ACC112 (cell line): ENCODE measurements at regions not wholly inside any gene's neighbourhood (a gene's known extent, or its start where the extent isn't known, plus 50 kb on each side); places are given as distances from the start of the nearest gene placed in this dataset.

ENCODE experiments used
- H2AFZ ChIP-seq: fragments of 200-600 bp; sonication (generic); one replicate; pipeline ENCODE4 v1.6.0; 2017; ENCODE audit warnings: antibody characterized with exemption, low read length; ENCODE audit not compliant: unreplicated experiment
- H3K27ac ChIP-seq: fragments of 200-600 bp; sonication (generic); 2 replicates; pipeline ENCODE4 v1.5.1; 2014; ENCODE audit warnings: low read depth, mild to moderate bottlenecking, antibody characterized with exemption, low read length, moderate library complexity
- H3K27me3 ChIP-seq: fragments of 200-600 bp; sonication (generic); 2 replicates; pipeline ENCODE4 v1.6.1; 2014; ENCODE audit warnings: mild to moderate bottlenecking, antibody characterized with exemption, low read length, moderate library complexity, mixed read lengths; ENCODE audit not compliant: insufficient read depth
- H3K36me3 ChIP-seq: fragments of 200-600 bp; sonication (generic); 2 replicates; pipeline ENCODE4 v1.6.1; 2016; ENCODE audit warnings: mild to moderate bottlenecking, antibody characterized with exemption, low read length, moderate library complexity, mixed read lengths; ENCODE audit not compliant: insufficient read depth
- H3K4me1 ChIP-seq: fragments of 200-600 bp; sonication (generic); one replicate; pipeline ENCODE4 v1.6.1; 2016; ENCODE audit warnings: low read length, mixed read lengths; ENCODE audit not compliant: insufficient read depth, unreplicated experiment, control insufficient read depth
- H3K4me3 ChIP-seq: fragments of 200-600 bp; sonication (generic); 2 replicates; pipeline ENCODE4 v1.5.1; 2014; ENCODE audit warnings: mild to moderate bottlenecking, low read depth, low read length
- H3K79me2 ChIP-seq: fragments of 200-600 bp; sonication (generic); one replicate; pipeline ENCODE4 v1.6.0; 2016; ENCODE audit warnings: low read length; ENCODE audit not compliant: control insufficient read depth, unreplicated experiment, insufficient read depth

DNA sequence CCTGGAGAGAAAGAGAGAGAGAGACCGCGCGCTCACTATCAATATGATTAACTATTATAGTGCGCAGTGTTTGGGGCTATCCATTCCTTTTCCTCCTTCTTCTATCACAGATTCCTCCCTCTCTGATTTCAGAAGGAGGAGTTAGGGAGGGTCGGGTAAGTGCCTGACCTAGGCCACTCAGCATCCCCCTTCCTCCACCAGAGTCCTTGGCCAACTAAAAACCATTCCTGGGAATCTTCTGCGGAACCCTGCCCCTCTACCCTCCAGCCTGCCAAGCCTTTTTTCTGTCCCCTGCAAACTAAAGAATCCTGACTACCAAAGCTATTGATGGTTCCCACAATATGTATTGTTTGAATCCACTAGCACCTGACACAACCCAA, 256.2 kb upstream of the NFE2L3 start:
- Histone ChIP-seq H2AFZ (no peak overlapping the region), H3K27me3 (peaks cover 30% of the 10 kb centered on the region), H3K79me2 (no peaks in the 10 kb centered on the region), H3K36me3 (no peaks in the 10 kb centered on the region), H3K4me3 (no peak overlapping the region), H3K4me1 (no peaks in the 10 kb centered on the region), H3K27ac (no peak overlapping the region)

DNA sequence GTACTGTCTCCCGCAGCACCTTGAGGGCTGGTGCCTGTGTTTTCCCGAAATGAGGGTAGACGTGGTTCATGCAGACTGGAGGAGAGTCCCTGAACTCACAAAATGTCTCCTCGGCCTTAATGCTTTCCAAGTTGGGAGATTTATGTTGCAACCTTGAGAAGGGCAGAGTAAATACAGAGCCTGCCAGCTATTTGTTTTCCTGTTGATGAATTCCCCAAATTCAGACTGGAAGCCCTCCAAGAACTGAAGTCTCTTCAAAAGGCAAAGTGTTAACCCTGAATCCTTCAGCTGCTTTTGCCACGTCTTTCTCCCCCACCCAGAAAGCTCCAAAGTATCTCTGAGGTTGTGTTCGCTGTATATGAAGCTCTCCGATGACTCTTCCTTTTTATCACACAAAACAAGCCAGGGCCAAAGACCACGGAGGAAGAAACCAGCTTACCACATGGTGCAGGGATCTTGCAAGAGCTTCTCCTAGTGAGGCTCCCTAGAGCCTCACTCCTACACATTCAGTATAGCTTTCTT, 254.7 kb upstream of the NFE2L3 start:
- H2AFZ ChIP-seq, result no peak overlapping the region
- no peaks in the 10 kb centered on the region for H3K4me1 ChIP-seq
- H3K4me3 ChIP-seq, result no peak overlapping the region
- H3K36me3 ChIP-seq, result no peaks in the 10 kb centered on the region
- no peak overlapping the region for H3K27ac ChIP-seq
- H3K27me3 ChIP-seq, result peaks cover 33% of the 10 kb centered on the region
- no peaks in the 10 kb centered on the region for H3K79me2 ChIP-seq

DNA sequence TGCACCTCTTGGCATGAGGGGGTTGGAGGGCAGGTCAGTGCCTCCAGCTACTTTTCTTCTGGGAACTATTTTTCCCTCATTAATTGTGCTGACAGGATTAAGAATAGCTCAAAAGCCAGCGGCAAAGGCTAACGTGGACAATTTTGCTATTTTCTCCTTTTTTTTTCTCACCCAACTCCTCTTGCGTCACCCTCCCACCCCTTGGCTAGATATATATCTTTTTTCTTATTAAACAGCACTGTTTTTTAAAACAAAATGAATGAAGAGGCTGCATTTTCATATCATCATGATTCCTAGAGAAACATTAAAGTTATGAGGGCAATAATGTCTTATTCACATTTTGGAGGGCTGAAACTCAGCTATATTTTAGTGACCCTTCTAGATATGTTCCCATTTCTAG, 251.8 kb upstream of the NFE2L3 start:
- no peak overlapping the region for H2AFZ ChIP-seq
- peaks cover 39% of the 10 kb centered on the region for H3K27me3 ChIP-seq
- H3K79me2 ChIP-seq, result no peaks in the 10 kb centered on the region
- no peaks in the 10 kb centered on the region for H3K36me3 ChIP-seq
- H3K4me1 ChIP-seq, result no peaks in the 10 kb centered on the region
- H3K27ac ChIP-seq, result no peak overlapping the region
- no peak overlapping the region for H3K4me3 ChIP-seq

DNA sequence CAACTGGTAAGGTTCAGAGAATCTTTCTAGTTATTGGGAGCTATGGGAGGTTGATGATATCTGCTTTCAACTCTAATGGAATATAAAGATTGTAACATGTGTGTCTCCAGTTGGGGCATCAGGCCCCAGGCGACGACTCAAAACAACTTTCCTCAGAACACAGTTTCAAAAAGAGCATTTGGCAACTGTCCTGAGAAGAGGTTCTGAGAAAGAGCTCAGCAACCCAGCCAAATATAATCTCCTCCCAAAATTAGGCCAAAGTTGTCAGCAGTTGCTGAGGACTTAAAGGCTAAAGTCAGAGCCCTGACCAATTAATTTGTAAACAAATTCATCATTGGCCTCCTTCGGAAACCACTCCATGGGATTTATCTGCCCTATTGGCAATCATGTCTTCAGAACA, 251.1 kb upstream of the NFE2L3 start:
- H3K4me3 ChIP-seq, result no peak overlapping the region
- no peaks in the 10 kb centered on the region for H3K79me2 ChIP-seq
- no peak overlapping the region for H2AFZ ChIP-seq
- H3K27ac ChIP-seq, result no peak overlapping the region
- H3K4me1 ChIP-seq, result no peaks in the 10 kb centered on the region
- H3K27me3 ChIP-seq, result peaks cover 37% of the 10 kb centered on the region
- no peaks in the 10 kb centered on the region for H3K36me3 ChIP-seq

DNA sequence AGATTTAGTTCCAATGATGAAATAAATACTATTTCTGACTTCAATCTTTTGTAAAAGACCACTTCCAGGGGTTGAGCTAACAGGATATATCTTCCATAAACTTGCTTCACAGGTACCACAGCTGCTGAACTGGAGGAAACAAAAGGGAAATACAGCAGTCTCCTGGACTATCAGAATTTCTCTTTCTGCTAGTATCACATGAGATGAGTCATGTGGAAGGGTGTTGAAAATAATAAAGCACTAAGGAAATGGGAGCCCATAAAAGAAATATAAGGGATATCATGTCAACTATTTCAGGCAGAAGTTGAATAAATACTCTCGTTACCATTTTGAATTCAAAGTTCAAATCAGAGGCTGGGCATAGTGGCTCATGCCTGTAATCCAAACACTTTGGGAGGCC, 250.3 kb upstream of the NFE2L3 start:
- peaks cover 37% of the 10 kb centered on the region for H3K27me3 ChIP-seq
- no peak overlapping the region for H3K27ac ChIP-seq
- H3K36me3 ChIP-seq, result no peaks in the 10 kb centered on the region
- H3K79me2 ChIP-seq, result no peaks in the 10 kb centered on the region
- H2AFZ ChIP-seq, result no peak overlapping the region
- no peak overlapping the region for H3K4me3 ChIP-seq
- no peaks in the 10 kb centered on the region for H3K4me1 ChIP-seq

DNA sequence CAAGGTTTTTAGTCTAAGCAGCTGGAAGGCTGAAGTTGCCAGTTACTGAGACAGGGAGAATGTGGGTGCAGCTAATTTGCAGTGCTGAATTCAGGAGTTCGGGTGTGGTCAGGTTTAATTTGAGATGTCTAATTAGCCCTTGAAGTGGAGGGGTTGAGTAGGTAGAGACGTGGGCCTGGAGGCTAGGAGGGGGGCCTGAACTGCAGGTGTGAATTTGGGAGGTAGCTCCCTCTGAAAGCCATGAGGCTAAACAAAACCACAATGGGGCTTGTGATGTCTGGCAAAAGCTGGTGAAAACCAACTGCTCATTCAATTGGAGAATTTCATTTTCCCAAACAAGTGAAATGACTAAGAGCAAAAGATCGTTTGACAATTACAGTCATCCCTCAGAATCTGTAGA, 246.0 kb upstream of the NFE2L3 start:
- Histone ChIP-seq H3K36me3 (no peaks in the 10 kb centered on the region), H3K27me3 (peaks cover 38% of the 10 kb centered on the region), H3K27ac (no peak overlapping the region), H3K79me2 (no peaks in the 10 kb centered on the region), H3K4me1 (no peaks in the 10 kb centered on the region), H2AFZ (no peak overlapping the region), H3K4me3 (no peak overlapping the region)

DNA sequence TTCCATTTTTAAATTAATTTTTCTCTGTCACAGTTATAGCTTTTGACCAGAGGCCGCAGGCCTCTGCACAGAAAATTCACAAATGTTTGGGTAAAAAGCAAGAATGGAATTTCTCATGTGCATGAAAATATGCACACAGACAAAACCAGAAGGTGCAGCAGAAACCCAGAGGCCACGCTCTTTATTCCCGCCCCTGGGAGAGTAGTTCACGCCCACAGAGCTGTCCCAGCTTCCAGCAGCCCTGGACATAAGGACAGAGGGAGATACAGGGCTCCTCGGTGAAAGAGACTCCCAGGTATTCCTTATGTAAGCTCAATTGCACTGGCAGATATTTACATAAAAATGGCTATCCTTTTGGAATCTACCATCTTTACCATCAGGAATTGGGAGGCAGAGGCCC, 245.2 kb upstream of the NFE2L3 start:
- no peak overlapping the region for H3K4me3 ChIP-seq
- H3K27me3 ChIP-seq, result peaks cover 37% of the 10 kb centered on the region
- no peaks in the 10 kb centered on the region for H3K4me1 ChIP-seq
- H2AFZ ChIP-seq, result no peak overlapping the region
- H3K27ac ChIP-seq, result no peak overlapping the region
- no peaks in the 10 kb centered on the region for H3K79me2 ChIP-seq
- no peaks in the 10 kb centered on the region for H3K36me3 ChIP-seq

DNA sequence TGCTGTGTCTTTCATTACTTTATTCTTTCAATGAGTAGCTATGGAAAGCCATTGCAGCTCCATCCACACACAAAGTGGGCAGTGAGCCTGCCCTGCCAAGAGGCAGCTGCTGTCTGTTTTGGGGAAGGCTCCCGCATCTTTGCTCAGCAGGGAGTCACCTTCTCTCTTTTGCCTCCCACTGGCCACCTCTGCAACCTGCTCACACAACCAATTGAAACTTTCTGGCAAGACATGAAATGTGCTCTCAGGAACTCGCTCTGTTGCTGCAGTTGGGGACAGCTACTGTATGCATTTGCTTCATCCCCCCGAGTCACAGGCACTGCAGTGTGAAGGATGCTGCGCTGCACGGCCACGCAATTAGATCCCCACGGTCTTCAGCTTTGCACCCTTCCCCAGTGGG, 244.8 kb upstream of the NFE2L3 start:
- no peak overlapping the region for H3K27ac ChIP-seq
- no peaks in the 10 kb centered on the region for H3K79me2 ChIP-seq
- H3K27me3 ChIP-seq, result peaks cover 41% of the 10 kb centered on the region
- no peaks in the 10 kb centered on the region for H3K4me1 ChIP-seq
- no peak overlapping the region for H2AFZ ChIP-seq
- H3K36me3 ChIP-seq, result no peaks in the 10 kb centered on the region
- H3K4me3 ChIP-seq, result no peak overlapping the region

DNA sequence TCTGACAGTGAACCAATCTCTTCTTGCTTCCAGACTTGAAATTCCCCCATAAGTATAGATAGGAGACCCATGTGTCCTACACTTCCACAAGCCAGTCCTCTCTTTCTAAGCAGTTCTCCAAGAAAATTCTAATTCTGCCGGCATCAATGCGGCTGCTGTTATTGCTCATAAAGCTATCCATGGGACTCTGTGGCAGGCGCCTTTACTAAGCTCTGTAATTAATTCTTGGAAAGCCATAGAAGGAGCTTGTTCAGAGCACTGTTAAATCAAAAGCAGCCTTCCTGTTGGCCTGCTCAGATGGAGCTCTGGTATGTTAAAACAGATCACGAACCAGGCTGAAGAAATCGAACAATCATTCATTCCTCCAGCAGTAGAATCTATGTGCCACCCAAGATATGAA, 244.3 kb upstream of the NFE2L3 start:
- H2AFZ ChIP-seq, result no peak overlapping the region
- H3K79me2 ChIP-seq, result no peaks in the 10 kb centered on the region
- no peaks in the 10 kb centered on the region for H3K36me3 ChIP-seq
- peaks cover 41% of the 10 kb centered on the region for H3K27me3 ChIP-seq
- no peaks in the 10 kb centered on the region for H3K4me1 ChIP-seq
- H3K27ac ChIP-seq, result no peak overlapping the region
- H3K4me3 ChIP-seq, result no peak overlapping the region

DNA sequence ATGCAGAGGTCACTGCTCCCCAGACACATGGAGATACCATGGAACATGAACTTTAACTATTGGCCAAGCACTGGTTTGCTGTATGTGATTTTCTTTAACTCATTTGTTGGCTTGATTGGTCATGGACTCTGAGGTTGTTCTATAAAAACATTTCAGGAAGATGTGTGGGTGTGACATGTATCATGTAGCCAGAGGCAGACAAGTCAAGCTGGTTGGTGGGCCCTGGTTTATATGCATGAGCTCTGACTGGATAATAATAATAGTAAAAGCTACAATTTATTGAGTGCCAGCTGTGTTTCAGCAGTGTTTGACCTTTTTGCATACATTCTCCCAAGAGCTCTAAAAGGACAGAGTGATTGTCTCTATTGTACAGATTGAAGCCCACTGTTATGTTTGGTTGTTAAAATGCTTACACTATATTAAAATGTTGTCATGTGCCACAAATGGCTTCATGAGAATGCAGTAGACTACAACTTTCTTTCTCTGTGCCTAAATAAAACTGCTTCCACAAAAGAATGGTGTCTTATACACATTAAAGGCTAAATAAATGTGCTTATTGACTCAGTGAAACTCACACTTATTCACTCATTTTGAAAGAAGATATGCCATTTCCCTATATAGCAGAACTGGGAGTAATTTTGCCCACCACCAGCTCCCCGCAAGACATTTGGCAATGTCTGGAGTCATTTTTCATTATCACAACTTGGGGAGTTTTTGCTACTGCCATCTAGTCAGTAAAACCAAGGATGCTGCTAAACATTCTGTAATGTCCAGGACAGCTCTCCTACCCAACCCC, 243.6 kb upstream of the NFE2L3 start:
- no peaks in the 10 kb centered on the region for H3K79me2 ChIP-seq
- H3K4me3 ChIP-seq, result no peak overlapping the region
- no peaks in the 10 kb centered on the region for H3K36me3 ChIP-seq
- H3K27ac ChIP-seq, result no peak overlapping the region
- H3K27me3 ChIP-seq, result peaks cover 45% of the 10 kb centered on the region
- H2AFZ ChIP-seq, result no peak overlapping the region
- H3K4me1 ChIP-seq, result no peaks in the 10 kb centered on the region
